Parathyroid adenoma (tissue), 2 donors: ENCODE measurements at regions not wholly inside any gene's neighbourhood (a gene's known extent, or its start where the extent isn't known, plus 50 kb on each side); places are given as distances from the start of the nearest gene placed in this dataset.

Source experiments
- H2AFZ ChIP-seq: fragments of 300-600 bp; sonication (generic); one replicate; pipeline ENCODE4 v1.7.0; 2017; ENCODE audit warnings: antibody characterized with exemption, mild to moderate bottlenecking
- H3K27ac ChIP-seq: fragments of 300-600 bp; sonication (generic); one replicate; pipeline ENCODE4 v1.7.0; 2017
- H3K27me3 ChIP-seq: fragments of 300-600 bp; sonication (generic); one replicate; pipeline ENCODE4 v1.7.0; 2017; ENCODE audit warnings: low read length; ENCODE audit not compliant: control insufficient read depth, insufficient read depth
- H3K36me3 ChIP-seq: fragments of 300-600 bp; sonication (generic); one replicate; pipeline ENCODE4 v1.7.0; 2017; ENCODE audit warnings: low read length; ENCODE audit not compliant: control insufficient read depth, insufficient read depth
- H3K4me1 ChIP-seq: fragments of 300-600 bp; sonication (generic); one replicate; pipeline ENCODE4 v1.7.0; 2017; ENCODE audit warnings: control low read depth
- H3K4me2 ChIP-seq: fragments of 300-600 bp; sonication (generic); one replicate; pipeline ENCODE4 v1.7.0; 2017; ENCODE audit warnings: low read length
- H3K4me3 ChIP-seq: fragments of 300-600 bp; sonication (generic); one replicate; pipeline ENCODE4 v1.7.0; 2017; ENCODE audit warnings: low read depth, low read length
- H3K79me2 ChIP-seq: fragments of 300-600 bp; sonication (generic); one replicate; pipeline ENCODE4 v1.7.0; 2017; ENCODE audit warnings: control low read depth
- H3K9ac ChIP-seq: fragments of 300-600 bp; sonication (generic); one replicate; pipeline ENCODE4 v1.7.0; 2017; ENCODE audit warnings: mild to moderate bottlenecking
- H3K9me3 ChIP-seq: fragments of 300-600 bp; sonication (generic); one replicate; pipeline ENCODE4 v1.7.0; 2017; ENCODE audit warnings: low read length; ENCODE audit not compliant: control insufficient read depth
- TF ChIP-seq, protein P1 (sequence below): fragments of 300-600 bp; sonication (generic); IDR thresholded peaks from one replicate; pipeline ENCODE4 v1.7.0; 2017; ENCODE audit warnings: antibody characterized with exemption, mild to moderate bottlenecking
- donor health status: primary hyperparathyroidism.

- H3K27ac ChIP-seq, result no peak overlapping the region
- no peaks in the 10 kb centered on the region for H3K9me3 ChIP-seq
- H3K4me3 ChIP-seq, result no peak overlapping the region
- peaks cover 4% of the 10 kb centered on the region for H3K4me1 ChIP-seq
- H2AFZ ChIP-seq, result no peak overlapping the region
- no peak overlapping the region for H3K4me2 ChIP-seq
- no peaks in the 10 kb centered on the region for H3K27me3 ChIP-seq
- TF ChIP-seq, protein P1, sequence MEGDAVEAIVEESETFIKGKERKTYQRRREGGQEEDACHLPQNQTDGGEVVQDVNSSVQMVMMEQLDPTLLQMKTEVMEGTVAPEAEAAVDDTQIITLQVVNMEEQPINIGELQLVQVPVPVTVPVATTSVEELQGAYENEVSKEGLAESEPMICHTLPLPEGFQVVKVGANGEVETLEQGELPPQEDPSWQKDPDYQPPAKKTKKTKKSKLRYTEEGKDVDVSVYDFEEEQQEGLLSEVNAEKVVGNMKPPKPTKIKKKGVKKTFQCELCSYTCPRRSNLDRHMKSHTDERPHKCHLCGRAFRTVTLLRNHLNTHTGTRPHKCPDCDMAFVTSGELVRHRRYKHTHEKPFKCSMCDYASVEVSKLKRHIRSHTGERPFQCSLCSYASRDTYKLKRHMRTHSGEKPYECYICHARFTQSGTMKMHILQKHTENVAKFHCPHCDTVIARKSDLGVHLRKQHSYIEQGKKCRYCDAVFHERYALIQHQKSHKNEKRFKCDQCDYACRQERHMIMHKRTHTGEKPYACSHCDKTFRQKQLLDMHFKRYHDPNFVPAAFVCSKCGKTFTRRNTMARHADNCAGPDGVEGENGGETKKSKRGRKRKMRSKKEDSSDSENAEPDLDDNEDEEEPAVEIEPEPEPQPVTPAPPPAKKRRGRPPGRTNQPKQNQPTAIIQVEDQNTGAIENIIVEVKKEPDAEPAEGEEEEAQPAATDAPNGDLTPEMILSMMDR, result no peak
- no peaks in the 10 kb centered on the region for H3K36me3 ChIP-seq
- H3K79me2 ChIP-seq, result no peaks in the 10 kb centered on the region
- H3K9ac ChIP-seq, result no peak overlapping the region
Measured at GRCh38 chr6:145312481-145312880, 422.8 kb downstream of the EPM2A start.

- H3K4me1 ChIP-seq, result peaks cover 4% of the 10 kb centered on the region
- H3K4me3 ChIP-seq, result no peak overlapping the region
- no peak overlapping the region for H3K4me2 ChIP-seq
- TF ChIP-seq, protein P1, result no peak
- no peaks in the 10 kb centered on the region for H3K27me3 ChIP-seq
- no peaks in the 10 kb centered on the region for H3K9me3 ChIP-seq
- no peak overlapping the region for H3K27ac ChIP-seq
- H3K9ac ChIP-seq, result no peak overlapping the region
- no peak overlapping the region for H2AFZ ChIP-seq
- no peaks in the 10 kb centered on the region for H3K36me3 ChIP-seq
- no peaks in the 10 kb centered on the region for H3K79me2 ChIP-seq
Measured at GRCh38 chr6:145313041-145313855, 422.1 kb downstream of the EPM2A start.

DNA sequence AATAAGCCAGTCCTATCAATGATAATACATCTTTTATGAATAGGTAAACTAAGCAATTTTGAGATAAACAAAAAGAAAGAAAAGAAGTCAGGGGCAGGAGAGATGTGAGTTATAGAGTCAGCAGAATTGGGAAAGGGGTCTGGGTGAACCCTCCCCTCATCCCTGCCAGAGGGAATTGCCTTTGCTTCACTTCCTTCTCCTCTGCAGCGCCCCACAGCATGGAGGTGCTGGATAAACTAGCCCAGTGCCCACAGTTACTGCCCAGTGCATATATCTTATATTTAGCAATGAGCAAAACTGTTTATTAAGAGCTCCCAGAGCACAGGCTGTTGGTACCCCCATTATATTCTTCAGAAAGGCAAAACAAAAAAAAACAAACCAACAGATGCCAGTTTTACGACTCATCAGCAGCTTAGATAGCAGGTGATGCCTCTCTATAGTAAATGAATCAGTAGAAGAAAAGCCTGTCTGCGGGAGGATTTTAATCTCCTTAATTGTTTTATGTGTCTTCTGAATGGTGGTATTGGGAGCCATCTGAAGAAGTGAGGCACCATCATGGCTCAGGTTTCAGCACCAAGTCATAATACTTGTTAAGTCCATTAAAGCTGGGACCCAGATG is 419.2 kb downstream of the EPM2A start:
- no peak overlapping the region for H3K4me3 ChIP-seq
- no peaks in the 10 kb centered on the region for H3K27me3 ChIP-seq
- peaks cover 4% of the 10 kb centered on the region for H3K4me1 ChIP-seq
- H3K9me3 ChIP-seq, result no peaks in the 10 kb centered on the region
- H2AFZ ChIP-seq, result peak overlapping the region; percentile 8
- no peaks in the 10 kb centered on the region for H3K36me3 ChIP-seq
- no peak overlapping the region for H3K9ac ChIP-seq
- H3K4me2 ChIP-seq, result no peak overlapping the region
- TF ChIP-seq, protein P1, result no peak
- H3K79me2 ChIP-seq, result no peaks in the 10 kb centered on the region
- no peak overlapping the region for H3K27ac ChIP-seq

GRCh38 chr6:145318952-145319351 is 416.4 kb downstream of the EPM2A start:
- Histone ChIP-seq H3K27ac (no peak overlapping the region), H3K4me1 (peaks cover 8% of the 10 kb centered on the region), H2AFZ (no peak overlapping the region), H3K4me3 (no peak overlapping the region), H3K36me3 (no peaks in the 10 kb centered on the region), H3K79me2 (no peaks in the 10 kb centered on the region), H3K4me2 (no peak overlapping the region), H3K27me3 (no peaks in the 10 kb centered on the region), H3K9ac (no peak overlapping the region), H3K9me3 (no peaks in the 10 kb centered on the region)
- TF ChIP-seq, protein P1, result no peak
